ENCODE measurements at regions not wholly inside any gene's neighbourhood (a gene's known extent, or its start where the extent isn't known, plus 50 kb on each side); places are given as distances from the start of the nearest gene placed in this dataset.

DNA sequence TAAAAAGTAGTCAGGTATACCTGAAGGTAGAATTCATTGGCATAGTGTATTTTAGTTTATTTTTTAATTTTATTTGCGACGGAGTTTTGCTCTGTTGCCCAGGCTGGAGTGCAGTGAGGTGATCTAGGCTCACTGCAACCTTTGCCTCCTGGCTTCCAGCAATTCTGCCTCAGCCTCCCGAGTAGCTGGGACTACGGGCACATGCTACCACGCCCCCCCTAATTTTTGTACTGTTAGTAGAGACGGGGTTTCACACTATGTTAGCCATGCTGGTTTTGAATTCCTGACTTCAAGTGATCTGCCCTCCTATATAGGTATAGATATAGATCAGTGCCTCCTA lies 102.8 kb upstream of the PRSS16 start:
- no peak for TF ChIP-seq POLR2AphosphoS5 (IDR thresholded peaks at IDR 0.05; ENCODE audit: low read depth, low read length)
- no peak for TF ChIP-seq TAF1 (IDR thresholded peaks at IDR 0.05; ENCODE audit: borderline replicate concordance, low read depth, low read length)

Data from GM12892 (cell line).